GM12891 (cell line): ENCODE measurements at regions not wholly inside any gene's neighbourhood (a gene's known extent, or its start where the extent isn't known, plus 50 kb on each side); places are given as distances from the start of the nearest gene placed in this dataset.

Source experiments
- PAX5 ChIP-seq: IDR thresholded peaks from 2 replicates; pipeline ENCODE4 v1.6.1; 2011; ENCODE audit warnings: low read length, moderate library complexity, mild to moderate bottlenecking; ENCODE audit not compliant: insufficient read depth, severe bottlenecking
- POLR2A ChIP-seq: IDR thresholded peaks from 2 replicates; pipeline ENCODE4 v1.6.1; 2011; ENCODE audit warnings: low read depth, low read length, control low read depth
- POLR2AphosphoS5 ChIP-seq: IDR thresholded peaks from 2 replicates; pipeline ENCODE4 v1.6.1; 2011; ENCODE audit warnings: low read depth, low read length, control low read depth
- TAF1 ChIP-seq: IDR thresholded peaks from 2 replicates; pipeline ENCODE4 v1.6.1; 2011; ENCODE audit warnings: low read depth, low read length, control low read depth

GRCh38 chr4:27685091-27685490 is 824.5 kb downstream of the STIM2 start:
- TF ChIP-seq POLR2A: no peak
- TF ChIP-seq TAF1: no peak
- no peak for TF ChIP-seq POLR2AphosphoS5
- no peak for TF ChIP-seq PAX5
